Central memory CD8-positive, alpha-beta T cell (primary cell): ENCODE measurements at regions not wholly inside any gene's neighbourhood (a gene's known extent, or its start where the extent isn't known, plus 50 kb on each side); places are given as distances from the start of the nearest gene placed in this dataset.

Experiments
- ATAC-seq: fragments of 150-1000 bp; cut with Tn5 transposase; replicated peaks from 2 replicates; pipeline ENCODE4 v1.10.0; 2022; ENCODE audit warnings: mild to moderate bottlenecking, moderate FRiP score, moderate number of reproducible peaks; ENCODE audit not compliant: poor library complexity, severe bottlenecking; ENCODE audit errors: extremely low read depth
- DNase-seq, 2 donors: peaks; one replicate each; pipeline ENCODE4 v3.0.0; 2021; ENCODE audit warnings: low spot score in 2 of 2
- H3K27ac Mint-ChIP-seq: one replicate; pipeline ENCODE4 v1.8.0; 2022; ENCODE audit warnings: low read depth, mild to moderate bottlenecking, moderate library complexity, mixed read lengths
- H3K27me3 Mint-ChIP-seq: one replicate; pipeline ENCODE4 v1.8.0; 2022; ENCODE audit warnings: mixed read lengths
- H3K36me3 Mint-ChIP-seq: one replicate; pipeline ENCODE4 v1.8.0; 2022; ENCODE audit warnings: mild to moderate bottlenecking, moderate library complexity, mixed read lengths; ENCODE audit not compliant: insufficient read depth
- H3K4me1 Mint-ChIP-seq: one replicate; pipeline ENCODE4 v1.8.0; 2022; ENCODE audit warnings: mixed read lengths
- H3K4me3 Mint-ChIP-seq: one replicate; pipeline ENCODE4 v1.8.0; 2022; ENCODE audit warnings: mild to moderate bottlenecking, moderate library complexity, mixed read lengths
- H3K9me3 Mint-ChIP-seq: one replicate; pipeline ENCODE4 v1.8.0; 2022; ENCODE audit warnings: mixed read lengths

DNA sequence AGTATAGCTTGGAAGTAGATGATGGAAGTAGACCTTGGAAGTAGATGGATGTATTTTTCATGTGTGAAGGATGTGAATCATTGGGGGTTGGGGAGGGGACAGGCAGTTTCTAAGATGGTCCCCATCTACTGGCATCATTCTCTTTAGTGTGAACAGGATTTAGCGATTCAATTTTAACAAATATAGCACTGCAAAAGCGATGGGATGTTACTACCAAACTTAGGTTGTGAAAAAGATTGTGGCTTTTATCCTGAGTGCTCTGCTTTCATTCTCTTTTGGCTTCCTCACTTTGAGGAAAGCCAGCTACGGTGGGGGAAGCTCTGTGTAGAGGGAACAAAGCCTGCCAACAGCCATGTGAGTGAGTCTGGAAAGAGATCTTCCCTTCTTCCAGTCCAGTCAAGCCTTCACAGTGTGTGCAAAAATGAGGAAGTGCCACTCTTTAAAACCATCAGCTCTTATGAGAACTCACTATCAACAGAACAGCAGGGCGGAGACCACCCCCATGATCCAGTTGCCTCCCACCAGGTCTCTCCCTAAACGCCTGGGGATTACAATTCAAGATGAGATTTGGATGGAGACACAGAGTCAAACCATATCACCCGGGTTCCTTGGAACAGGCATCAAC lies 441.4 kb downstream of the SH3GL2 start:
- Mint-ChIP-seq H3K4me3 (no peak overlapping the region), H3K4me1 (no peaks in the 10 kb centered on the region), H3K9me3 (peaks cover 4% of the 10 kb centered on the region), H3K36me3 (no peaks in the 10 kb centered on the region), H3K27me3 (no peaks in the 10 kb centered on the region), H3K27ac (no peak overlapping the region)
- no peak for DNase-seq
- ATAC-seq: no peak

DNA sequence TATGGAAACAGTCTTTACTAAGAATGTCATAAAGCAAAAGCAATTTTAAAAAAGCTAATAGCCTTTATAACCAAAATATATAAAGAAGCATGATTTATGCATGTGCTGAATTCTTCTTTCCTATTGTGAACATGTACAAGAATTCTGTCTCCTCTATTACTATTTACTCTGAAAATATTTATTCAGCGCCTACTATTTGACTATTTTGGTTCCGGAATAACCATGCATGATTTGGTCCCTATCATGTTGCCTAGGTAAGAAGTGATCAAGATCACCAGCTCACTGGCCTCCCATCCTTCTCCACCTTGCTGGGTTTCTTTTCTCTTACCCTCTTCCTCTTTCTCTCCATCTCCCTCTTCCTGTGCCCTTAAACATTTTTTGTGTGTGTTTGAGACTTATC lies 443.8 kb downstream of the SH3GL2 start:
- Mint-ChIP-seq H3K36me3 (no peaks in the 10 kb centered on the region), H3K27me3 (no peaks in the 10 kb centered on the region), H3K4me3 (no peak overlapping the region)

DNA sequence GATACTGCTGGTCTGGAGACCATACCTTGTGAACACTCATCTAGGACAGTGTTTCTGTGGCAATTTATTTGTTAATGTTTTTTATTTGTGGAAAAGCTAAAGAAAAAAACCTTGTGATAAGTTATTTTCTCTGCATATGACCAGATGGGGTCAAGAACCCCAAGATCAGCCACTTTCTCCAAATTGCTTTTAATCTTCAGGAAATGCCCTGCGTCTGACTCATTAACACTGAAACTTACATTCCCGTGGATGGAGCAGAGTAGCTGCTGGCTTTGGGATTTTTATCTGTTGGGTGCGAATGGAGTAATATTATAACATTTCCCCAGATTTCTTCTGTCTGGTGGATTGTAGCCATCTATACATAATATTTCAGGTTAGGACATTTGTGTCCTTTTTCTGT lies 444.5 kb downstream of the SH3GL2 start:
- H3K4me3 Mint-ChIP-seq: no peak overlapping the region
- no peaks in the 10 kb centered on the region for H3K4me1 Mint-ChIP-seq
- no peaks in the 10 kb centered on the region for H3K27me3 Mint-ChIP-seq
- DNase-seq (no peak), ATAC-seq (no peak)
- H3K36me3 Mint-ChIP-seq: no peaks in the 10 kb centered on the region
- peaks cover 7% of the 10 kb centered on the region for H3K9me3 Mint-ChIP-seq
- H3K27ac Mint-ChIP-seq: no peak overlapping the region

More for the DNA sequence above, 443.8 kb downstream of the SH3GL2 start:
- H3K27ac Mint-ChIP-seq: no peak overlapping the region
- peaks cover 4% of the 10 kb centered on the region for H3K9me3 Mint-ChIP-seq
- no peak for ATAC-seq
- no peak for DNase-seq
- H3K4me1 Mint-ChIP-seq: no peaks in the 10 kb centered on the region

DNA sequence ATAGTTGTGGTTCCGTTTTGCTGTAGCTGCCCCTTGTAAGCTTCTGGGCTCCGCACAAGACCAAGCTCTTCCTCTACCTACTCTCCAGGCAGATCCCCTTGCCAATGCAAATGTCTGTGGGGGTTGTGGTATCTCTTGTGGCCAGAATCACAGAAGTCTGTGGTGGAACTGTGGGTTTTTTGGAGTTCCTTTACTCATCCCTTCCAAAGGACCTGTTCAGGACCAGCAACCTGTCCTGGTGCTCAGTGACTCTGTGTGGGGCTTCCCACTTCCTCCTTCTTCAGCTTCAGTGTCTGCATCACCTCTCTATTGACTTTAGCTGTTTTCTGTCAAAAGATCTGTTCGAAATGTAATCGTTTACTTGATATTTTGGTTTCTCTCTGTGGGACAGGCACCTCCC lies 441.3 kb upstream of the ADAMTSL1 start:
- ATAC-seq: no peak
- H3K27me3 Mint-ChIP-seq: no peaks in the 10 kb centered on the region

DNA sequence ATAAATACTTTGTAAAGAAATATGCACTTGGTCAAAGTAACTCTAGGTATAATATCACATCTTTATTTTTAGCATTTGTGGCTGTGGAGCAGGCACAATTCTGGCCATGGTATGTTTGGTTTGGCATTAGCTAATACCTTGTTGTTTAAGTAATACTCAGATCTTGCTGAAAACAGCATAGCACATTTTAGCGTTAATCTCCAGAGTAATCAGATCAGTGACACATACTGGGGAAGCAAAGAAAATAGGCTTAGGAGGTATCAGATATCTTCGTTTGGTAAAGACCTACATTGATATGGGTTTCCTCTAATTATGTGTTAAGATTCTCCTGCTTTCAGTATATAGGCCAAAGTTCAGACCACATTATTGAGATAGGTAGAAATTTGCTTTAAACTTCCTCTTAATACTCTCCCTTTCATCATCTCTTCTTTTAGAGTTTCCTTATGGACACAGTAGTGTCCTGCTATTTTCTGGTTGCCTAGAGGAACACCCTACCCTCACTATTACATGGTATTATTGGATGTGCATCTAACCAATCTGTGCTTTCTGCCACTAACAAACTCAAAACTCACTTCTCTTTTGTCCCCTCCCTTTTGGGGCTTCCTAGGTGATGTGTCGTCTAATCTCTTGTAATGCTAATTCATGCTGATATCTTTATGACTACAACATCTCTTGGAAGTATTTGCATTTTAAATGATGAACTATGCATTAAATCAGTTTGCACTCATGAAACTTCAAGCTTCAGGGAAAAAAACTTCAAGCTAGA lies 437.3 kb upstream of the ADAMTSL1 start:
- Mint-ChIP-seq H3K9me3 (peaks cover 5% of the 10 kb centered on the region), H3K4me1 (no peaks in the 10 kb centered on the region), H3K27ac (no peak overlapping the region), H3K36me3 (no peaks in the 10 kb centered on the region), H3K27me3 (no peaks in the 10 kb centered on the region), H3K4me3 (no peak overlapping the region)
- DNase-seq (no peak), ATAC-seq (no peak)

More for the DNA sequence above, 441.3 kb upstream of the ADAMTSL1 start:
- Mint-ChIP-seq H3K27ac (no peak overlapping the region), H3K36me3 (no peaks in the 10 kb centered on the region), H3K4me1 (no peaks in the 10 kb centered on the region), H3K9me3 (peaks cover 10% of the 10 kb centered on the region), H3K4me3 (no peak overlapping the region)
- DNase-seq: no peak

DNA sequence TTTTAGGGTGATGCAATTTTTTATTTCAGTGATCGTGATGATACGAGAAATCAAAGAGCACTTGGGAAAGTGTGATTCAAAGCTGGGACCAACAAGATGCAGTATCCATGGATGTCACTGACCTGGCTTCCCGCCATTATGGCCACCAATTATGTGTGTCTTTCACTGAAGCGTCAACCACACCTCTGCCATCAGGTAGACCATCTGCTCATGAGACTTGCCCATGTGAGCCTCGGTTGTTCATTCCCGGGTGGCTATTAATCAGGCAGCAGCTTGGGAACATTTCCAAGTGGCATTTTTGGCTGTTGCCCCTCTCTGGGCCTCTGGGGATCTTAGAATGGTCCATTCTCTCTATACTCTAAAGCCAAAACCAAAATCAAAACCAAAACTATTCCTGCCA lies 436.0 kb upstream of the ADAMTSL1 start:
- DNase-seq (no peak), ATAC-seq (no peak)
- Mint-ChIP-seq H3K9me3 (peaks cover 11% of the 10 kb centered on the region), H3K4me1 (no peaks in the 10 kb centered on the region), H3K4me3 (no peak overlapping the region), H3K27ac (no peak overlapping the region), H3K27me3 (no peaks in the 10 kb centered on the region), H3K36me3 (no peaks in the 10 kb centered on the region)

GRCh38 chr9:18040327-18040726 lies 433.6 kb upstream of the ADAMTSL1 start:
- Mint-ChIP-seq H3K4me3 (no peak overlapping the region), H3K27ac (no peak overlapping the region), H3K4me1 (no peaks in the 10 kb centered on the region), H3K27me3 (no peaks in the 10 kb centered on the region), H3K9me3 (peaks cover 11% of the 10 kb centered on the region), H3K36me3 (no peaks in the 10 kb centered on the region)
- ATAC-seq (no peak), DNase-seq (no peak)

DNA sequence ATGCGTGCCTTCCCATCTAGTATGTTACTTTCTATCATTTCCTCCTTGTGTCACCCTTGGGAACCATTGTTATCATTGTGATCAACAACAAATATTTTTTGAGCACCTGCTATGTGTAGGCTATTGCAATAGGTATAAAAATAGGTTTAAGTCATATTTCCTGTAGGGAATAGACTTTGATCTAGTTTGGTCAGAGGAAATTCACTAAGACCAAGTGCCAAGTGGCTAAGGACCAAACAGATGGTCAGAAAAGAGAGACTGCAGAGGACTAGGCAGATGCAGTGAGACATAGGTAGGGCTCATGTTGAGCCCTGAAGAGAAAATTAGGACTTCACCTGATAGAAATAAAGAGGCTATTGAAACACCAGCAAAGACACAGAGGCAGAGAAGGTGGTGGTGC lies 430.0 kb upstream of the ADAMTSL1 start:
- ATAC-seq: no peak
- H3K4me1 Mint-ChIP-seq: no peaks in the 10 kb centered on the region
- no peaks in the 10 kb centered on the region for H3K36me3 Mint-ChIP-seq
- peaks cover 13% of the 10 kb centered on the region for H3K9me3 Mint-ChIP-seq
- no peaks in the 10 kb centered on the region for H3K27me3 Mint-ChIP-seq
- H3K27ac Mint-ChIP-seq: no peak overlapping the region
- H3K4me3 Mint-ChIP-seq: no peak overlapping the region
- DNase-seq: no peak

GRCh38 chr9:18045326-18045725 lies 428.6 kb upstream of the ADAMTSL1 start:
- H3K36me3 Mint-ChIP-seq: no peaks in the 10 kb centered on the region
- ATAC-seq (no peak), DNase-seq (no peak)
- H3K27me3 Mint-ChIP-seq: no peaks in the 10 kb centered on the region
- H3K9me3 Mint-ChIP-seq: peaks cover 15% of the 10 kb centered on the region
- no peak overlapping the region for H3K4me3 Mint-ChIP-seq
- no peak overlapping the region for H3K27ac Mint-ChIP-seq
- no peaks in the 10 kb centered on the region for H3K4me1 Mint-ChIP-seq

DNA sequence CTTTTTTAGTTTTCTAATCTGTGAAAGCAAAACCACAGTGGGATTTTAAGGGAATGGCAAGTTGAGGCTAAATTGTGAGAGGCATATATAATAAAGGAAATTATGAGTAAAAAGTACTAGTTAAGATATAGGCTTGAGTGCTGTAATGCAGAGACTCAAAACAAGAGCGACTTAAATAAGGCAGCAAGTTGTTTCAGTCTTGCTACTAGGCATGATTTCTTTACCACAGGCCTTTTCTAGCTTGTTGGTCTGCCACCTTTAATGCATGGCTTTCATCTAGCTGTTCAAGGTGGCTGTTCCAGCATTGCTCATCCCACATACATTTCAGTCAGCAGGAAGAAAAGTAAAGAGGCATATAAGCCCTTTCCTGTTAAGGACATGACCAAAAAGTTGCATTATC lies 427.9 kb upstream of the ADAMTSL1 start:
- DNase-seq (no peak), ATAC-seq (no peak)
- peaks cover 15% of the 10 kb centered on the region for H3K9me3 Mint-ChIP-seq
- H3K27ac Mint-ChIP-seq: no peak overlapping the region
- H3K4me1 Mint-ChIP-seq: no peaks in the 10 kb centered on the region
- no peaks in the 10 kb centered on the region for H3K36me3 Mint-ChIP-seq
- H3K27me3 Mint-ChIP-seq: no peaks in the 10 kb centered on the region
- no peak overlapping the region for H3K4me3 Mint-ChIP-seq

DNA sequence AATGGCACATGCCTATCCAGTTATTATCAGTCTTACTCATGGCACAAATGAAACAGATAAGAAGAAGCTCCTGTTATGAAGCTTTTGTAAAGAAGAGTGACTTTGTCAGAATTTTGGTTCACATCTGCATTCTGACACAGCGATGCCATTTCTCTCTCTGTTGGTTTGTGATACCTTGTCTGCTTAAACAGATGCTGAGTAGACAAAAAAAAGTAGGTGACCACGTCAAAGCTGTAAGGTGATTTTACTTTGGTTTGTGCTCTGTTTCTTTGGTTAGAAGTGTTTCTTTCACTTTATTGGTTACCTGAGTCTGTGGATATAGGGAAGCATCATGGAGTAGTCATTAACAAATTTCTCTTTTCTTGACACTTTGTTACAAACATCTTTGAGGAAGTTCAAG lies 422.3 kb upstream of the ADAMTSL1 start:
- H3K4me1 Mint-ChIP-seq: no peaks in the 10 kb centered on the region
- H3K4me3 Mint-ChIP-seq: no peak overlapping the region
- no peak overlapping the region for H3K27ac Mint-ChIP-seq

GRCh38 chr9:18052060-18052459 lies 421.9 kb upstream of the ADAMTSL1 start:
- Mint-ChIP-seq H3K4me3 (no peak overlapping the region), H3K9me3 (peaks cover 10% of the 10 kb centered on the region), H3K36me3 (peaks cover 2% of the 10 kb centered on the region), H3K27ac (no peak overlapping the region), H3K27me3 (no peaks in the 10 kb centered on the region), H3K4me1 (no peaks in the 10 kb centered on the region)
- no peak for DNase-seq
- ATAC-seq: no peak

More for the DNA sequence above, 422.3 kb upstream of the ADAMTSL1 start:
- Mint-ChIP-seq H3K9me3 (peaks cover 10% of the 10 kb centered on the region), H3K36me3 (peaks cover 2% of the 10 kb centered on the region), H3K27me3 (no peaks in the 10 kb centered on the region)
- ATAC-seq (no peak), DNase-seq (no peak)

DNA sequence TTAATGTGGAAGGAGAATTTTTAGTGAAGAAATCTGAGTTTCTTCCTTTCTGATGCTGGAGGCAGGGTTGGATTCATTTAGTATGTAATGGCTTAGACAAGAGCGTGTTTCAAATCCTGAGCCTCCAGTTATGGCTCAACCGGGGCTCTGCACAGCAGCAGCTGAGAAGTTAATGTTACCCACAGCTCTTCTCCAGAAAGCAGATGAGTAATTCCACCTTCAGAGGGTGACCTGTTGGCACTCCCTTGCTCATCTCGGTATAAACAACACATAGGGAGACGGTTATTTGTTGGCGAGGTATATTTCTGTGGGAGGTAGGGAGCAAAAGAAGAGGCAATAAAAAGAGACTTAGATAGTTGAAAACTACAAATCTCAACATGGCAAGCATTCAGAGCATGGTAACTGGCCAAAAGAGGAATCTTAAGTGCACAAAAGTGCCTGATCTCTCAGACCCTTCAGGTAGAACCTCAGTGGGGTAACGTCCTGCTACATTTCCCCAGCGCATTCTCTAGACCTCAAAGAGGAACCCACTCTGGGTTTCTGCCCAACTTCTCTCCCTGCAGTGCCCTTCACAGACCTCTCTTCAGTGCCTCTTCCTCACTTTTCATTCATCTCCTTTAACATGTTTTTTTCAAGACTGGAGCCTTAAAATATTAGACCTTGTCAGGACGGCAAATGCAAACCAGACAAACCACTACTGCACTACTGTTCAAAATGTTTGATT lies 417.5 kb upstream of the ADAMTSL1 start:
- DNase-seq: no peak
- H3K27ac Mint-ChIP-seq: no peak overlapping the region
- ATAC-seq: no peak

More for the DNA sequence above, 417.5 kb upstream of the ADAMTSL1 start:
- no peaks in the 10 kb centered on the region for H3K4me1 Mint-ChIP-seq
- no peaks in the 10 kb centered on the region for H3K27me3 Mint-ChIP-seq
- no peak overlapping the region for H3K4me3 Mint-ChIP-seq
- peaks cover 2% of the 10 kb centered on the region for H3K36me3 Mint-ChIP-seq
- H3K9me3 Mint-ChIP-seq: no peaks in the 10 kb centered on the region
